HG02610 (cell line): ENCODE measurements at regions not wholly inside any gene's neighbourhood (a gene's known extent, or its start where the extent isn't known, plus 50 kb on each side); places are given as distances from the start of the nearest gene placed in this dataset.
A peak's percentile ranks its signal among the peaks of the same experiment; 100 is the strongest.

Experiments
- ATAC-seq: cut with Tn5 transposase; IDR thresholded peaks from one replicate; pipeline ENCODE4 v1.9.1; 2021; ENCODE audit warnings: mild to moderate bottlenecking, moderate library complexity; ENCODE audit not compliant: unreplicated experiment

- ATAC-seq, result no peak
Observed at GRCh38 chr15:95457520-95457919, 873.0 kb upstream of the NR2F2 start.

- ATAC-seq, result no peak
Observed at GRCh38 chr15:95458721-95459120, 871.8 kb upstream of the NR2F2 start.

GRCh38 chr15:95459273-95459672 is 871.2 kb upstream of the NR2F2 start:
- ATAC-seq, result no peak

GRCh38 chr15:95464509-95464908 is 866.0 kb upstream of the NR2F2 start:
- no peak for ATAC-seq

- no peak for ATAC-seq
Observed at GRCh38 chr15:95468820-95469219, 861.7 kb upstream of the NR2F2 start.

- no peak for ATAC-seq
Observed at GRCh38 chr15:95469496-95470000, 861.0 kb upstream of the NR2F2 start.

GRCh38 chr15:95470529-95470928 is 860.0 kb upstream of the NR2F2 start:
- no peak for ATAC-seq

- ATAC-seq, result no peak
Observed at GRCh38 chr15:95470997-95471689, 859.4 kb upstream of the NR2F2 start.

- ATAC-seq, result no peak
Observed at GRCh38 chr15:95471690-95472086, 858.8 kb upstream of the NR2F2 start.

GRCh38 chr15:95475067-95475466 is 855.4 kb upstream of the NR2F2 start:
- ATAC-seq, result no peak

GRCh38 chr15:95479308-95479707 is 851.2 kb upstream of the NR2F2 start:
- ATAC-seq, result no peak

- no peak for ATAC-seq
Observed at GRCh38 chr15:95485367-95485766, 845.1 kb upstream of the NR2F2 start.

GRCh38 chr15:95486224-95486623 is 844.3 kb upstream of the NR2F2 start:
- ATAC-seq, result no peak

- no peak for ATAC-seq
Observed at GRCh38 chr15:95489103-95489502, 841.4 kb upstream of the NR2F2 start.

GRCh38 chr15:95492388-95493070 is 838.0 kb upstream of the NR2F2 start:
- no peak for ATAC-seq

GRCh38 chr15:95494971-95495541 is 835.4 kb upstream of the NR2F2 start:
- ATAC-seq, result no peak

GRCh38 chr15:95497634-95498033 is 832.9 kb upstream of the NR2F2 start:
- ATAC-seq, result no peak

- ATAC-seq, result no peak
Observed at GRCh38 chr15:95498961-95499360, 831.5 kb upstream of the NR2F2 start.

- ATAC-seq, result no peak
Observed at GRCh38 chr15:95499397-95499796, 831.1 kb upstream of the NR2F2 start.

- ATAC-seq, result no peak
Observed at GRCh38 chr15:95501865-95502264, 828.6 kb upstream of the NR2F2 start.

GRCh38 chr15:95503107-95503506 is 827.4 kb upstream of the NR2F2 start:
- ATAC-seq, result no peak

- ATAC-seq, result peak; percentile 79
Observed at GRCh38 chr15:95503640-95504225, 826.8 kb upstream of the NR2F2 start.
